ENCODE measurements at regions not wholly inside any gene's neighbourhood (a gene's known extent, or its start where the extent isn't known, plus 50 kb on each side); places are given as distances from the start of the nearest gene placed in this dataset.

DNA sequence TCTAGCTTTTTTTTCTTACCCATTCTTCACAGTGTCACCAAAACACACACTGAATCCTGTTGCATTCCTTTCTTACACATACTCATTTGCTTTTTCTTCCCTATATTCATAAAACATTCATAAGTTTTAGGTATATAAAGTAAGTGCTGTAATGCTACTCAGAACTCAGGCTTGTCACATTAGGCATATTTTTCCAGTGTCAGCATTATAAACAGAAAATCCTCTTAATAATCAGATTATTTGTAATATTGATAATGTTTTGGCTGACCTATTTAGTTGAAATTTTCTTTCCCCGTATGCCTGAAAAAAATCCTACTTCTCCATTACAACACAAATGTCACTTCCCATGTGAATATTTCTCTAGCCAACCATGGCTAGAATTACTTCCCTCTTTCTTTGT, 743.0 kb upstream of the NUDT12 start:
- TF ChIP-seq, protein P1, sequence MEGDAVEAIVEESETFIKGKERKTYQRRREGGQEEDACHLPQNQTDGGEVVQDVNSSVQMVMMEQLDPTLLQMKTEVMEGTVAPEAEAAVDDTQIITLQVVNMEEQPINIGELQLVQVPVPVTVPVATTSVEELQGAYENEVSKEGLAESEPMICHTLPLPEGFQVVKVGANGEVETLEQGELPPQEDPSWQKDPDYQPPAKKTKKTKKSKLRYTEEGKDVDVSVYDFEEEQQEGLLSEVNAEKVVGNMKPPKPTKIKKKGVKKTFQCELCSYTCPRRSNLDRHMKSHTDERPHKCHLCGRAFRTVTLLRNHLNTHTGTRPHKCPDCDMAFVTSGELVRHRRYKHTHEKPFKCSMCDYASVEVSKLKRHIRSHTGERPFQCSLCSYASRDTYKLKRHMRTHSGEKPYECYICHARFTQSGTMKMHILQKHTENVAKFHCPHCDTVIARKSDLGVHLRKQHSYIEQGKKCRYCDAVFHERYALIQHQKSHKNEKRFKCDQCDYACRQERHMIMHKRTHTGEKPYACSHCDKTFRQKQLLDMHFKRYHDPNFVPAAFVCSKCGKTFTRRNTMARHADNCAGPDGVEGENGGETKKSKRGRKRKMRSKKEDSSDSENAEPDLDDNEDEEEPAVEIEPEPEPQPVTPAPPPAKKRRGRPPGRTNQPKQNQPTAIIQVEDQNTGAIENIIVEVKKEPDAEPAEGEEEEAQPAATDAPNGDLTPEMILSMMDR (conservative IDR thresholded peaks at IDR 0.05; ENCODE audit: low read depth, low read length), result no peak
- no peak for DNase-seq (ENCODE audit: low read depth)
- no peak overlapping the region for H3K4me3 ChIP-seq (ENCODE audit: low read length)

DNA sequence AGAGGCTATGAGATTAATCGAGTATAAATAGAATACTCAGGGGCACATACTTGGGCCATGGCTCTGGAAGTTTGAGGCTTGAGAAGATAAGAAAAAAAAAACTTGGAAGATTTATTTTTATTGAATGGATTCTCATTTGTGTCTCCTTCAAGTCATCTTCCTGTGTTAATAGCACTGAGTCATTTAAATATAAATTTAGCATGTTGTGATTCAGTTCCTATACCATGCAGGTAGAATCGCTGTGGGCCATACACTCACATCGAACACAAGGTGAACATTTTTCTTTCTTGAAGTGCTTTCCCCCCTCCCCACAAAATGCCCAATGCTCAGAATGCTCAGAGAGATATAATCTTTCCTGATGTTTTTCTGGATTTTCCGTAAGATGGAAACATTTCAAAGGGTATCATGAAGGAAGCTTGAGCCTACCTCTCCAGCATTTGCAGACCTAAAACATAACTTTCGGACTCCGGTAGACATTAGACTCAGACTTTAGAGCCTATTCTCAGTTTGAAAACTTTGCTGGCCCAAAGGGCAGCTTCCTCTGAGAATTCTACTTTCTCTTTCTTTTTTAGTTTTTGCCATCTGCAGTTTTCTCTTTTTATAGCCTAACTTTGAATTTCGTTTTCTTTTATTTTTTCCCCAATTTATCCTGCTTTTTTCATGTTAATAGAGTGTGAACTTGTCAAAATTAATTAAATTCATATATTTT, 737.6 kb upstream of the NUDT12 start:
- TF ChIP-seq, protein P1 (conservative IDR thresholded peaks at IDR 0.05; ENCODE audit: low read depth, low read length), result no peak
- DNase-seq (ENCODE audit: low read depth), result no peak
- H3K4me3 ChIP-seq (ENCODE audit: low read length), result no peak overlapping the region

DNA sequence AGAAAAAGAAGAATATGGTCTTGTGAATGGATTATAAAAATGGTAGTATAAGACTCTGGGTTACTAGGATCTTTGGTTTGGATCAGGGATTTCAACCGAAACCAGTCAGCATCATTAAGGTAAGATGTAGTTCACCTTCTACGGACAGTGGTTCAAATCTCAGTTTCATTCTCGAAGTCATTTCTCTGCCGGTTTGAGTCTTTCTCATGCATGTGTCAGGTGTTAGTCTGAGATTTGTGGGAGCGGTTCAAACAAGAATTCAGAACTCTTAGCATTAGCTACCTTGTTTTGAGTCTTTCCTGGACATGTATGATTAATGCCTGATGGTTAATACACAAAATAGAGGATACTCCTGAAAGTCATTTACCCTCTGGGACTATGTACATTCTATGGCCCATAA, 735.9 kb upstream of the NUDT12 start:
- TF ChIP-seq, protein P1 (conservative IDR thresholded peaks at IDR 0.05; ENCODE audit: low read depth, low read length), result no peak
- no peak overlapping the region for H3K4me3 ChIP-seq (ENCODE audit: low read length)
- DNase-seq (ENCODE audit: low read depth), result no peak

DNA sequence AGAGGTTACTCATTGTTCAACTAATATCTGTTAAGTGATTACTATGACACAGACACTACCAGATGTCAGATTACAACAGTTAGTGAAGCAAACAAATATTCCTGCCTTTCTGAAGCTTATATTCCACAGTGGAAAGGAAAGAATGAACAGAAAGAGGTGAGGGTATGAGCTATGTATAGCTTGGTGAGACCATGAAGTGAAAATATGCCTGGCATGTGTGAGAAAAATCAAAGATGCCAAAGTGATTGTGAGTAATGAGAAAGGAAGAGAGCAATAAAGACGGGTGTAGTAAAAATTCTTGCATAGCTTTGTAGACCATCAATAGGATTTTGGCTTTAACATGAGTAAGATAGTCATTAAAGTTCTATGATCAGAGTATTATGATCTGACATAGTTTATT, 734.5 kb upstream of the NUDT12 start:
- TF ChIP-seq, protein P1 (conservative IDR thresholded peaks at IDR 0.05; ENCODE audit: low read depth, low read length), result no peak
- peak; percentile 71 for DNase-seq (ENCODE audit: low read depth)
- no peak overlapping the region for H3K4me3 ChIP-seq (ENCODE audit: low read length)

DNA sequence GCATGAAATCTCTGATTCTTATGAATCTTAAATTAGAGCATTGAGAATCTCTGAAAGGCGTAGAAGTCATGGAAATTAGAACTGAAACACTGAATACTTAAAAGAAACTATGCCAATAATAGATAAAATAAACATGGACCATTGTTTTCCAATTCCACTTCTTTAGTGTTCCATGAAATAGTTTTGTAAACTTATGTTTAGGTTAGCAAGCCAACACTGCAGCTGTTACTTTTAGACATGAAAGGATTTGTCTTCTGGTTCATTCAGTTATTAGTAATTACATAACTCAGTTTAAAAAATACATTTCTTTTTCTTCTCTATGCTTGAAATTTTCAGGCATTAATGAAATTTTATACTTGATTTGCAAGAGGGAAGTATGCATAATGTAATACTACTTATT, 733.4 kb upstream of the NUDT12 start:
- DNase-seq (ENCODE audit: low read depth), result no peak
- TF ChIP-seq, protein P1 (conservative IDR thresholded peaks at IDR 0.05; ENCODE audit: low read depth, low read length), result no peak
- H3K4me3 ChIP-seq (ENCODE audit: low read length), result no peak overlapping the region

DNA sequence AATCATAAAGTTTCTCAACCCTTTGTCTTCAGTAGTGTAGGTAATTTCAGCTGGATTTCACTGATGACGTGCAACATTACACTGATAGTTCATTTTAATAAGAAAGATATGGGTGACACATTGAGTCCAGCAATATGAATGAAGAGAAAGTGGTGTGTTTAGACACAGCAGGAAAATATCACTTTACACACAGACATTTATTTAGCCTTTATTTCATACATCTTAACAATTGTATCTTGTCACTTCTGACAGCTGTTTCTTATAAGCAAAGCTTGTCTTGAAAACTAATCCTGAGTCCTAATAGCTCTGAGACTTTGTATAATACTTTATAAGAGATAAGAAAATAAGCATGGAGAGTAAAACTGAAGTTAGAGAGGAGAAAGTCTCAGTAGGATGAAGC, 720.5 kb upstream of the NUDT12 start:
- TF ChIP-seq, protein P1 (conservative IDR thresholded peaks at IDR 0.05; ENCODE audit: low read depth, low read length), result no peak
- DNase-seq (ENCODE audit: low read depth), result no peak
- no peak overlapping the region for H3K4me3 ChIP-seq (ENCODE audit: low read length)

DNA sequence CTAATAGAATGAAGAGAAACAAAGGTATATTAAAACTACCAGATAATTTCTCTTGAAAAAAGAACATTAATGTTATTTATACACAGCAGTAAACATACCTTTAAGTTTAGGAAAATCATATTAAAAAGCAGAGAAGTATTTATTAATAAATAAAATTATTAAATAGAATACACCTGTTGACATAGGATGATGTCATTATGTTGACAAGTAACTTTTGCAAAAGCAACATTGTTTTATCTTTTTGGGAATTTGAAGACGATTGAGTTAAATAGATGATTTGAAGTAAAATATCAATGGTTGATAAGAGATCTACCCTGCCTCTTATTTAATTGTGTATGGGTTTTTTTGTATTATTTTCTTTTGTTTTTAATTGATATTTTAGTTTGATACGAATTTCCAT, 711.1 kb upstream of the NUDT12 start:
- no peak for DNase-seq (ENCODE audit: low read depth)
- TF ChIP-seq, protein P1 (conservative IDR thresholded peaks at IDR 0.05; ENCODE audit: low read depth, low read length), result no peak
- H3K4me3 ChIP-seq (ENCODE audit: low read length), result no peak overlapping the region
